ENCODE measurements at regions not wholly inside any gene's neighbourhood (a gene's known extent, or its start where the extent isn't known, plus 50 kb on each side); places are given as distances from the start of the nearest gene placed in this dataset.
A peak's percentile ranks its signal among the peaks of the same experiment; 100 is the strongest.

DNA sequence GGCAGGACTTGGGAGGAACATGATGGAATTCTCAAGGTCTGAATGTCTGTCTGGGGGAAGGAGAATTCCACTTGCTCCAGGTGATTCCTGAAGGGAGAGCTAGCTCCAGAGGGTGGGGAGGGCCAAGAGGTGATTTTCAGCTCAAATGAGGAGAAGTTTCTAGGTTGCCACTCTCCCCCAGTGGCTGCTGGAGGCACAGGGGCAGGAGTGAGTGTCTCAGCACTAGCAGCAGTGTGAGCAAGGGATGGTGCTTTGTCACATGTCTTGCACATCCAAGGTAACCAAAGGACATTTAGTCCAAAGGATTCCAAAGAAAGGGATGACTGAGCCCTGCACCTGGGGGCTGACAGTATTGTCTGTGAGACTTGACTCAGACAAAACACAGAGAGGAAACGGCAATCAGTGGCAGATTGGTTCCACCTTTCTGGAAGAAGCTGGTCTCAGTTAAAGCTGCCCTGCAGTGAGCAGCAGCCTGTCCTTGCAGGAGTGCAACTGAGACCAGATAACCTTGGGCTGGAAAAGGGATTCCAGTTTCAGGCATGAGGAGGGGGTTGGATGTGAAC is 51.2 kb upstream of the PCBD1 start:
- DNase-seq (ENCODE audit: low spot score) = no peak

DNA sequence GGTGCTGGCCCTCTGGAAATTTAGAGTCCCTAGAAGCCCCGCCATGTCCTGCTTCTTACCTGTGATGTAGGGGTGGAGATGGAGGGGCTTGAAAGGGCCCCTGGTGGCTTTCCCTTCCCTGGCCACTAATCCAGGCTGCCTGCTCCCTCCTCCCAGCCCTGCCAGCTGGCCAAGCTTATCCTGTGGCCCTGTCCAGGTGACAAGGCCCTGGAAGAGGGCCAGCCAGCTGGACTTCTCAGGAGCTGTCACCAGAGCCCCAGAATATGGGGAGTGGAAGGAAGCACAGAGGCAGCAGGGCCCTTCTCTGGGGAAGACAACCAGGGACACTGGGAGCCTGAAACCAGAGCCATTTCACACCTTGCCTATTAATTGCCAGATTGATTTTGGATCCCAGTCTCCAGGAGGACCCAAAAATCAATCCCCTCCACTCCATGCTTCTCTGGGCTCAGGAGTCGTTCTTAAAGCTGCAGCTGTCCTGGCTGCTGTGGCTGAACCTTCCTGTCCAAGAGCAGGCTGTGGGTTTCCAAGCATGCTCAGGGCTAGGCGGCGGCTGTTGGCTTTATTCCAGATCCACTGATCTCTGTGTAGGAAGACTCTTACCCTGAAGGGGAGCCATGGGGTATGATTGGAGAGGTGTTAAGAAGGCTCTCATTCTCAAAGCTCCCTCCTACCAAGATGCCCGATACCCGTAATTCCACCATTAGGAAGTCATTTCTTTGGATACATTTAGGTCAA is 52.6 kb upstream of the PCBD1 start:
- no peak for DNase-seq (ENCODE audit: low spot score)

DNA sequence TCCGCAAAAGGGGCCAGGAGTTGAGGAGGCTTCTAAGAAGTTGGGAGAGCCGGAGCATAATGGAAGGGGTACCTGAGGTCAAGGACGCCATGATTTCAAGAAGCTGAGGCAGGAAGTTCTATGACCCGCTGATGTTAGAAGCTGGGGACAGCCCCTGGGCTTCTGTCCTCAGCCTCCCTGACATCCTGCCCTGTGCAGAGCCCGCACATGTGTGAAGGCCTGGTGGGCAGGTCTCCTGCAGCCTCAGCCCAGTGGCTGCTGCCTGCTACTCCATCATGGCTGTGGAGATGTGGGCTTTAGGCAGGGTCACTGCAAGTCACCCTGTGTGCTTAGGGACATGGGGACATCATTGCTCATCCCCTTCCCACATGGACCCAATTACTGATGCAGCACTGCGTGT is 53.8 kb upstream of the PCBD1 start:
- no peak for DNase-seq (ENCODE audit: low spot score)

DNA sequence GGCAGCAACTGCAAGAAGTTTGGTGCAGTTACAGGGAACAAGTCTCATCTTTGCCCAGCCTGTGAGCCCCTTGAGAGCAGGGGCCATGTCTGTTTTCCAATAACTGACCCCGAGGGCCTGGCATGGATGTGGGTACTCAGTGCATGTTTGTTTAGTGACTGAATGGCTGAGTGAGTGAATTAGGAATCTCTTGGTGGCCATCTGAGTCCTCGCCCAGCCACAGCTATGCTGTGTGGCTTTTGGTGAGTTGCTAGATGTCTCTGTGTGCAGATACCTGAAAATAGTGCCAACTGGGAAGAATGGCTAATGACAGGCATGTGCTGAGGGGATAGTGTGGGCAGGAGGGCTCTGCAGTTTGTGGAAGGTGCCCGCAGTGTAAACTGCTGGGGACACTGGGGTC is 54.4 kb upstream of the PCBD1 start:
- no peak for DNase-seq (ENCODE audit: low spot score)

DNA sequence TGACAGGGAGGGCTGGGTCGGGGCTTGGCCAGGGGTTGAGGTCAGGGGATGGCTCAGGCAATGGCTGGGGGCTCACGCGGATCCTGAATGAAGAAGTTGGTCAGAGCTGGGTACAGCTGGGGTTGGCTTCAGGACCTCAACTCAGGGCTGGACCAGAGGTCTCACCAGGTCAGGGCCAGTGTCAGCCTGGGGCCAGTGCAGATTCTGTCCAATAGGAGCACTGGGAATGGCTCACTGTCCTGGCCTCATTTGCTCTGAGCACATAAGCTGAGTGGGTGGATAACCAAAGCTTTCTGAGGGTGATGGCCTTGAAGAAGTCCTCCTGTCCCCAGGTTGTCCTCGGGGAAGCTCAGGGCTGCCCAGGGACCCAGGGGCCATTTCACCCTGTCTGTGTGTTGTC is 54.9 kb upstream of the PCBD1 start:
- no peak for DNase-seq (ENCODE audit: low spot score)

DNA sequence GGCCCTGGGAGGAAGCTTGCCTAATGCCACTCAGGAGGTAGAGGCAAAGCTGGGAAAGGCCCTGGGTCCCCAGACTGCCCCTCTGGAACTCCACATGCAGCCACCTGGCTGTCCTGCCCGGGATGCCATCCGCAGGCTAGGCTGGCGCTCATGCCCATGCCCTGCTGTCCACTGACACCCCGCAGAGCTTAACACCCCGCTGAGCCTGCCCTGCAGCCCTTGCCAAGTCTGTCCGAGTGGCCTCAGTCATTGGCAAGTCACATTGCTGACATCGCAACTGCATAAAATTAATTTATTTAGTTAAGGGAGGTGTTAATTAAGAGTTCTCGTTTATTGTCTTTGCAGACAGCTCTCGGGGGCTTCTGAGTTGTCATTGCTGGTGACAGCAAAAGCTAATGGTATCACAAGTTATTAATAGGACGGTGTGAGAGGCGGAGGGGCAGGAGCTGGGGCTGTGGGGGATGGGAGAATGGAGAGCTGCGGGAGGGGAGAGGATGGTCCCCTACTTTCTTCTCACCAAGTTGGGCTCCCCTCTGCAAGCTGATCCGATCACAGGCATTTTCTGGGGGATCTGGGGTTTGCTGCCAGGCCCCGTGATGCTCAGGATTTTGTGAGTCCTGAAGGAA is 55.6 kb upstream of the PCBD1 start:
- no peak for DNase-seq (ENCODE audit: low spot score)

DNA sequence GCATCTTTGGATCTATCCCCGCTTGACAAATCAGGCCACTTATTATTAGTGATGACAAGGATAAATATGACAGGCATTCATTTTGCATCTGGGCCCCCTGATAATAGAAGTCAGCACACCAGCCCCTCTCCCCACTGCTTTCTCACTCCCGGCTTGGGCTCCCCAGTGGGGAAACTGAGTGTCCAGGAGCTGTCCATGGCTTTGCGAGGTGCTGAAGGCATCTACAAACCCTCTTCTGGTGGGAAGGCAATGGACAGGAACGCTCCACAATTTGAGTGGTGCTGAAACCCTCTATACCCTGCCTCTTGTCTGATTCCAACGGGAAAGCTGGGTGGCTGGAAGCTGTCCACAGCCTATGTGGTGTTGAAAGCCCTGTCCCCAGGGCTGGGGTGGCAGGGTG is 61.7 kb upstream of the PCBD1 start:
- no peak for DNase-seq (ENCODE audit: low spot score)

DNA sequence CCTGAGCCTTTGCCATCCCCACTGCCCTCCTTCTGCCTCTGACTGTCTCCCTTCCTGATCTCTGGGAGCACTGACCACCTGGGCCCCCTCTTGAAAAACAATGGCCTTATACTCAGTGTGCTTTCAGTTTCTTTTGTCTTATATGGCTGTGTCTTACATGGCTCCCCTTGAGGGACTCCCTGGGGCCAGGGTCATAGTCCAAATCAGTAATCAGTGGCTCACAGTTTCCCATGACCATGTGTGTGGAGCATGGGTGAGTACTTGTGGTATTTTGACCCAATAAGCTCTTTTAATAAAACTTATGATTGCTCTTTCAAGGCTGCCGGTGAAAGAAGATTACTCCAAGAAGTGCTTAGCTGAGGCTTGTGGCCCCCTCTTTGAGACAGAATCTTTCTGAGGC is 62.4 kb upstream of the PCBD1 start:
- no peak for DNase-seq (ENCODE audit: low spot score)

DNA sequence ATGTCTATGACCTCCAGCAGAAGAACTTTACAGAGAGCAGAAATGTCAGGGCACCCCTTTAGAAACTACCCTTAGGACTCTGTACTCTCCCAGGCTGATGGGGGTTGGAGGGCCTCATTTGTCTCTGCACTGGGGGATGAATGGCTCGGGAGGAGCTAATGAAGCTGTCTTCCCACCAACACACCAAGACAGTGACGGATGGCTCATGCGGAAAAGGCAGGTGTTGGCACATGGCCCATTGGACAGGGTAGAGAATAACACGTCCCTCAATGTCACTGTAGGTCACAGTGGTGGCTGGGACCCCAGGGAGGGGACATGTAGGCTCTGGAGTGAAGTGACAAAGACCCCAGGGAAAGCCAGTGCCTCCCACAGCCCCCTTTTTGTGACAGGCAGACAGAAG is 64.0 kb upstream of the PCBD1 start:
- DNase-seq (ENCODE audit: low spot score) = no peak

DNA sequence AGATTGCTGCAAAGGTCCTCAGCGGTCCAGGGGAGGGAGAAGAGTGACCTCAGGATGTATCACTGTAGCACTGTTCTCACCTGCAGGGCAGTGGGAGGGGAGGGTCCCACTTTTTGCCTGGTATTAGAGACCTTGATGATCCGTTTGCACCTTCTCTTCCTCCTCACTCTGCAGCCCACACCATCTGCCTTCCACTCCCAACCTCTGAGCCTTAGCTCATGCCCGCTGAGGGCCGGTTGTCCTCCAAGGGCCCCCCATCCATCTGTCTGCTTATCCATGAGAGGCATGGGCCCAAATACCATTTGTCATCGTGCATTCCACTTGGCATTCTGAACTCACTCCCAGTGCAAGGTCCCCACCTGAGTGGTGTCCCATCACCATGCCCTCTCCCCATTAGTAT is 64.6 kb upstream of the PCBD1 start:
- DNase-seq (ENCODE audit: low spot score) = no peak

DNA sequence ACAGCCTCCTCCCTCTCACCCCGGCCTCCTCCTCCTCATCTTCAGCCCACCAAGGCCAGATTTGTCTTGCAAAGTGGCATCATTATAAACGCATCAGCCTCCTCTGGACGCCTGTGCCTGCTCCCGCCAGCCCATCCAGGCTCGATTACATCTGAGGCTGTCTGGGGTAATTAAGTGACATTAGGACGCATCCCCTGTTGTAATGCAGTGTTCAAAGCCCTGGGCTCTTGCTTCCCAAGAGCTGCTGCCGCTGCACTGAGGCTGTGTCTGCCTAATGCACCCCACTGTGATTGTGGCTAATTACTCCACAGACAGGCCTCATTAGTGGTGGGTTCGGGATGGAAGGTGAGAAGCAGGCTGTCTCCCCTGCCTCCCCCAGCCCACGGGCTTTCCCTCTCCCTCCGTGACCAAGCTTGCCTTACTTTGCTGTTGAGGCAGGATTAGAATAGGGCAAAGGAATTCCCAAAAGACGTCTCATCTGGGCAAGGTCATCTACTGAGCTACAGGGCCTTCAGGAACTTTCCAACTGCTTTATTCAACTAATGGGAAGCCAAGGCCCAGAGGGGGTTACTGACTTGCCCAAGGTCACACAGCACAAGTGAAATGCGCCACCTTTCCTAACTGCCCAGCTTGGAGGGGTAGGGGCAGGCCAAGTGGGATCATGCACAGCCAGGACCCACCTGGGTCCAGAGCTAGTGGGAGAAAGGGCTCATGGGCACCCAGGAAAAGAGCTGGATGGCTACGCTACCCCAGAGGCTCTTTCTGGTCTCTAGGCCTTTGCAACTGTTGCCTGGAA is 66.2 kb upstream of the PCBD1 start:
- no peak for DNase-seq (ENCODE audit: low spot score)

DNA sequence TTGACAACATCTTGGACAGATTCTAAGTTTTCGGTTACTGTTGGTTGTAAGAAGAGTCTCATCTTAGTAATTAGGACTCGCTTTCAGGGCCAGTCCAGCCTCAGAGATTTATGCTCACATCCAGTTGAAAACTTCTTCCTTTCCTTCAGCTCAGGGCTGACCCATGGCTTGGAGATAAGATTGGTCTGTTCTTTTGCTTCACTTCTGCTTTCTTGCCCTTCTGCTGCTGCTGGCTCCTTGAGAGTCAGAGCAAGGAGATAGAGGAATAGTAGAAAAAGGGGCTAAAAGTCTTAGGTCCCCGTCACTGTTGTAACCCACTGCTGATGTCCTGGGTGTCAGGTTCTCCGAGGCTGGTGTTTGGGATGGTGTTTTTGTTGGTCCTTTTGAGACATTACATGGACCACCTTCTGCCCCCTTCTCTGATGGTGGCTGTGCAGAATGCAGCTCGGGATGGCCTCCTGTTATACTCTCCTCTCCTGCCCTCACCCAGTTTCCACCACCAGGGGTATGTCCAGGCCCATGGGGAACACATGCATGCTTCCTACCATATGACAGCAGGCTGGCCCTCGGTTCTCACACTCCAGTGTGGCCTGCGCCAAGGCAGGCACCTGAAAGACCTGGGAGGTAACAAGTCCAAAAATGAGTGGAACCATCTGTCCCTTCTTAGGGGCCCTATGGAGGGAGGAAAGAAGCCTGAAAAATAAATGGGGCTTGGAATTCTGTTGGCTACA is 67.8 kb upstream of the PCBD1 start:
- peak; percentile 2 for DNase-seq (ENCODE audit: low spot score)

DNA sequence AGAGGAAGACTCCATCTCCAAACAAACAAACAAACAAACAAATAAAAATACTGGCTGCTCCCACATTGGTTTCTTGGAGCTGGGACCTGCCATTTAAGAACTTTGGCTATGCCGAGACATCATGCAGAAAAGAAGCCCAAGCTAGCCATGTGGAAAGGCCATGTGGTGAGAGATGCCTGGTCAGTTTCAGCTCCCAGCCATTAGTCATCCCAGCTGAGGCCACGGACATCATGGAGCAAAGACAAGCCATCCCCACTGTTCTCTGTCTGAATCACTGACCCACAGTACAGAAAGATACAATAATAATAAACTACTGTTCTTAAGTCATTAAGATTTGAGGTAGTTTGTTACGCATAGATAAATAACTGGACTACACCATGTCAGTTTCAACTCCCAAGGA is 70.0 kb upstream of the PCBD1 start:
- no peak for DNase-seq (ENCODE audit: low spot score)

DNA sequence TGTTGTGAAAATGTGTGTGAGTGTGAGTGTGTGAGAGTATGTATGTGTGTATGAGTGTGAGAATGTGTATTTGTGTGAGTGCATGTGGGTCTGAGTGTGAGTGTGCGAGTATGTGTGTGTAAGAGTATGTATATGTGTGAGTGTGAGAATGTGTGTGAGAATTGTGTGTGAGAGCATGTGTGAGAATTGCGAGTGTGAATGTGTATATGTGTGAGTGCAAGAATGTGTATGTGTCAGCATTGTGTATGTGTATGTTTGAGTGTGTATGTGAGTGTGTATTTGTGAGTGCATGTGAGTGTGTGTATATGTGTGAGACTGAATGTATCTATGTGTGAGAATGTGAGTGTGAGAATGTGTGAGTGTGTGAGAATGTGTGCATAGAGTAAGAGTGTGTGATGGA is 72.0 kb upstream of the PCBD1 start:
- DNase-seq (ENCODE audit: low spot score) = no peak

DNA sequence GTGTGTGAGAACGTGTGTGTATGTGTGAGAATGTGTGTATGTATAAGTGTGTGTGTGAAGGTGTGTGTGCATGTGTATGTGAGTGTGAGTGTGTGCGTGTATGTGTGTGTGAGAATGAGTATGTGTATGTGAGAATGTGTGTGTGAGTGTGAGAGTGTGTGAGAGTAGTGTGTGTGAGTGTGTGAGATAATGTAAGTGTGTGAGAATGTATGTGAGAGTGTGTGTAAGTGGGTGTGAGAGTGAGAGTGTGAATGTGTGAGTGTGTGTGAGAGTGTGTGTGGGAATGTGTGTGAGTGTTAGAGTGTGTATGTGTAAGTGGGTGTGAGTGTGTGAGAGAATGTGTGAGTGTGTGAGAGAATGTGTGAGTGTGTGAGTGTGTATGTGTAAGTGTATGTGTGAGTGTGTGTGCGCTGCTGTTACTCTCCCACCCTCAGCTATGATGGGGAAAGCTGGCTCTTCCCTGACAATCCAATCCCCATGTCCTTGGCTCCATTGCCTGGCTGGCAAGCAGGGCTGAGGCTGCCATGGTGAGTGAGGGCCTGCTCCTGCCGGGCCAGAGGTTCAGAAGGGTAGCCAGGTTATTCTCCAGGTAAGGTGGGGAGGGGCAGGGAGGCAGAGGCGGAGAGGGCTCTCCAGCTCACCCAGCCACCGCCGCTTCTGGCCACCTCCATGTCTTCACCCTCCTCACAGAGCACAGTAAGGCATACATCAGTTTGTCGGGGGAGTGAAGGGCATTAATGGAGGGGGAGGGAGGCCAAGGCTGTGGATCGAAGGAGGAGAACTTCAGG is 72.6 kb upstream of the PCBD1 start:
- DNase-seq (ENCODE audit: low spot score) = no peak

DNA sequence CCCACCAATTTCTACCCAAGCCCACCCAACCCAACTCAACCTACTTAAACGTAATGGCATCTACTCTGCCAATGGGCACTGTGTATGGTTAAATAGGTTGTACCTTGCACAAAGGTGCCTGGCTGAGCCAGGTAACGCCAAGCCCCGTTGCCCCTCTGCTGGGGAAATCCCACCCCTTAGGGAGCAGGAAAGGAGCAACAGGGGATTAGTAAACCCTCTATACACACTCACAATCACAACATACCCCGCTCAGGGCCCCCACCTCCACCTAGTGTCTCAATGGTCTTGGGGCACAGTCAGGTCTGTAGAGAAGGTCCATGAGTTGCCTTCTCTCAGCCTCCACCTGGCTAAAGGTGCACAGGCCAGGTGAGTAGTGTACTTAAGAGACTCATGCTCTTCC is 74.3 kb upstream of the PCBD1 start:
- no peak for DNase-seq (ENCODE audit: low spot score)

DNA sequence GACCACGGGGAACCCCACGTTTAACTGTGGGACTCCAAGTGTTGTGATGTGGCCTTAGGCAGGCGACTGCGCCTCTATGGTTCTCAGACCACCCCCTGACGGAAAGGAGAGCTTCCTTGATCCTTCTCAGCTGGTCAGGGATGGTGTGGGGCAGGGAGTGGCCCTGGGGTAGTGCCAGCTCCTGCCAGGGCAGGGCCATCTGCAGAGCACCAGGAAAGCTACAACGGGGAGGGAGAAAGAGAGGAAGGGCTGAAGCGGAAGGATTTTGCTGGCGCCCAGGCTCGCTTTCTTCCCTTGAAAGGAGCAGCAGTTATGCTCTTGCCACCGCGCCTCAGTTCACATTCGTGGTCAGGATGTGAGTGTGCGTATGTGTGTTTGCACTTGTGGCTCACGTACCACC is 74.9 kb upstream of the PCBD1 start:
- DNase-seq (ENCODE audit: low spot score) = no peak

DNA sequence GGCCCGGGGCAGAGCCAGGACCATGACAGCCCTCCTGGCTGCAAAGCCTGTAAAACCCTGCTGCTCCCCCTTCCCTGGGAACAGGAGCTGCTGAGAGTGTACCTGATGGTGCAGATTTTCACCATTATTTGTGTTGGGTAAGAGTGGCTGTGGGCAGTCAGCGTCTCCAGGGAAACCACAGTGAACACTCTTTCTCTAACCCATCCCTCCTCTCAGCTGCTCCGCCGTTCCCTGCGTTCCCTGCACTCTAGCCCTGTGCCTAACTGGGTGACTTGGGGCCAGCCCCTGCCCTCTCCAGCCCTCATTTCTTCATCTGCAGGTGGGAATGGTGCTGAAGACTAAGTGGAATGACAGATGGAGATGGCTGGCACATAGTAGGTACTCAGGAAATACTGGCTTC is 75.9 kb upstream of the PCBD1 start:
- no peak for DNase-seq (ENCODE audit: low spot score)

DNA sequence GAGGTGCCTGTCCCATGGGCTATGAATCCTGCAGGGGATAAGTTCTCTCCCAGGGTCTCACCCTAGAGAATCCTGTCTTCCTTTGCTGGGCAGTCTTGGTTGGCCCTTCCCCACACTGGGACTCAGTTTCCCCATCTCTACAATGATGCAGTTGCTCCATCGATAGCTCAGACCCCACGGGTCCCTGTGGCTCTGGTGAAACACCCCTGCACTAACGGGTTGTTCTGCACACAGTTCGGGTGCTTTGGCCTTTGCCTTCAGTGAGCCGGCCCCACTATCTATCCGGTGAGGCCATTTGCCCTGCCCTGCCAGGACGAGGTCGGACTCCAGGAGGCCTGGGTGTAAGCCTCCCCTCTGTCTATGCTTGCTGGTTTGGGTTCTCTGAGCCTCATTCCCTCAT is 76.5 kb upstream of the PCBD1 start:
- DNase-seq (ENCODE audit: low spot score) = no peak

DNA sequence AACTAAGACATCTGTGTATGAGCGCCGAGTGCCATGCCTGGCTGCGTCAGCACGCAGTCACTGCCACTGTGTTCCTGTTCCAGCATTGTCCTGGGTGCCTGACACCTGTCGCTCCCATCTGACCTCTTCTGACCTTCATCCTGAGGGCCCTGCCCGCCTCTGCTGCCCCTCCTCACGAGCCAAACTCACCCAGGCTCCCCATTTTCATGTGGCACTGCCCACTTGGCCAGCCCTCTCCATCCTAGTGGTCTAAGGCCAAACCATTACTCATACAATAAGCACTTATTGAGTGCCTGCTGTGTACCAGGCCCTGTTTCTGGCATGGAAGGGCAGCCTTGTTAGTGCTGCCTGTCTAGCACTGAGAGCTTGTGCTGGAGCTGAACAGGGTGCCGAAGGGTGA is 77.2 kb upstream of the PCBD1 start:
- no peak for DNase-seq (ENCODE audit: low spot score)

Data from NAMALWA (cell line).